Retinal pigment epithelial cell (primary cell): ENCODE measurements at regions not wholly inside any gene's neighbourhood (a gene's known extent, or its start where the extent isn't known, plus 50 kb on each side); places are given as distances from the start of the nearest gene placed in this dataset.

Experiments used
- DNase-seq: peaks from one replicate; pipeline ENCODE4 v3.0.0-alpha.2; 2010; ENCODE audit warnings: low read depth
- H3K4me3 ChIP-seq: 2 replicates; pipeline ENCODE4 v1.5.1; 2011; ENCODE audit warnings: mild to moderate bottlenecking, low read length, control low read depth, moderate library complexity
- TF ChIP-seq, protein P1 (sequence below): conservative IDR thresholded peaks from 2 replicates; pipeline ENCODE4 v1.5.1; 2011; ENCODE audit warnings: low read depth, low read length, control low read depth, inconsistent platforms

DNA sequence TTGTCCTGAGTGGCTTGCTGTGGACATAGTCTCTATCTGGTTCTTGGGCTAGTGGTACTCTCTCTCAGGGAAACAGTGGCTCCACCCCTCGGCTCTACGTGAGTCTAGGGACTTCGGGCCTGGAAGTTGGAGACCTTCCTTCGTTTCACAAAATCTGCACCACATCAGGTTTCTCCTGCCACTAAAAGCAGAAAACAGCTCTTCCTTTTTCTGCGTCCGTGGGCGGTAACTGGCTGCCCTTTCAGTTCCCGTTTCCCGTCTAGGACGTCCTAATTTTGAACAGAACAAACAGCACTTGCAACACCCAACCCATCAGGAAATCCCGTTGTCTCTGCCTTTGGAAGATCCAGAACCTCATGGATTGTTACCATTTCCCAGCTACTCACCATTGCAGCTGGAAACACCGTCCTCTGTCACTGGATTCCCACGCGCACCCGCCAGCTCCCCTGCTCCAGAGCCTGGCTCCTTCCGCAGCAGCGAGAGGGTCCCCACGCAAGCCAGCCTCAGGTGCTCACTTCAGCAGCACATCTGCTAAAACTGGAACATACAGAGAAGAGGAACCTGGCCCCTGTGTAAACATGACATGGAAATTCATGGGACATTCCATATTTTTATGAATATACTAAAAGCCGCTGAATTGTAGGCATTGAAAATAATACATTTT lies 311.4 kb upstream of the AKR1E2 start:
- TF ChIP-seq, protein P1, sequence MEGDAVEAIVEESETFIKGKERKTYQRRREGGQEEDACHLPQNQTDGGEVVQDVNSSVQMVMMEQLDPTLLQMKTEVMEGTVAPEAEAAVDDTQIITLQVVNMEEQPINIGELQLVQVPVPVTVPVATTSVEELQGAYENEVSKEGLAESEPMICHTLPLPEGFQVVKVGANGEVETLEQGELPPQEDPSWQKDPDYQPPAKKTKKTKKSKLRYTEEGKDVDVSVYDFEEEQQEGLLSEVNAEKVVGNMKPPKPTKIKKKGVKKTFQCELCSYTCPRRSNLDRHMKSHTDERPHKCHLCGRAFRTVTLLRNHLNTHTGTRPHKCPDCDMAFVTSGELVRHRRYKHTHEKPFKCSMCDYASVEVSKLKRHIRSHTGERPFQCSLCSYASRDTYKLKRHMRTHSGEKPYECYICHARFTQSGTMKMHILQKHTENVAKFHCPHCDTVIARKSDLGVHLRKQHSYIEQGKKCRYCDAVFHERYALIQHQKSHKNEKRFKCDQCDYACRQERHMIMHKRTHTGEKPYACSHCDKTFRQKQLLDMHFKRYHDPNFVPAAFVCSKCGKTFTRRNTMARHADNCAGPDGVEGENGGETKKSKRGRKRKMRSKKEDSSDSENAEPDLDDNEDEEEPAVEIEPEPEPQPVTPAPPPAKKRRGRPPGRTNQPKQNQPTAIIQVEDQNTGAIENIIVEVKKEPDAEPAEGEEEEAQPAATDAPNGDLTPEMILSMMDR, result no peak
- no peak for DNase-seq

DNA sequence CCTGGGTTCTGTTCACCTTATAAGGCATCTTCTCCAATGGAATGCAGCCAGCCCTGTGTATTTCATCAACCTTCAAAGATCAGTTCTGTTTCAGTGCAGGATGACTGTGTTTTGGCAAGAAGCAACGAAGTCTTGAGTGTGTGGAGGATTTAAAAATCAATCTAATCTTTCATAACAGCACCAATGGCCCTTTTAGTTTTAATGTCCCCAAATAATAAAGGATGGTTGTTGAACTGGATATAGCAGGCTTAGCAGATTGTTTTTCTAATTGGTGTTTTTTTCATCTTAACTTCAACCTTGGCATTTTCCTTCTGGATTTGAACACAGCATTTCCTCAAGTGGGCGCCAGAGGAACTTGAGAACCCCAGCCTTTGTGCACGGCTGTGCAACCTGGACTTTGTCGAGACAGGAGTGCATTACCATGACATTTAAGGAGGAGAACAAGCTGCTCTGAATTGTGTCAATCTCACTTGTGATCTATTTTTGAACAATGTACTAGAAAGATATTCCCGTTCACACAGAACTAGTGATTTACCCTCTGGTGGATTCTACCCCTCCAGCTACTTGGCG lies 313.3 kb upstream of the AKR1E2 start:
- DNase-seq, result no peak
- H3K4me3 ChIP-seq, result no peak overlapping the region
- TF ChIP-seq, protein P1, result peak; percentile 73

More for the DNA sequence above, 311.4 kb upstream of the AKR1E2 start:
- no peak overlapping the region for H3K4me3 ChIP-seq

DNA sequence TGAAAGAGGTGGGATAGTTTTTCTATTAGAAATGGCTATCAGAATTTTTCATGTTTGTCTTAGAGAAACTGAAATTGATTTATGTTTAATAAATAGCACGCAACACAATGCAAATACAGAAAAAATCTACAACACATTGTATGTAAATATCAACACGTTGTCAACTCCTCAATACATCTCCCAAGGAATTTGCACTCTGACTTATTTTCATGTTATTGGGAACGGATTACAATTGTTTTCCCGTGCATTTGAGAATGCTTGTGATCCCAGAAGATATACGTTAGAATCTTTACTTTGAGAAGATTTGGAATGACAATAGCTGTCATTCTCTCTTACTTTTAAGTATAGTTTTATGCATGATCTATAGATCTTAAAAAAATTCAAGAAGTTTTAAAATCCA lies 313.8 kb upstream of the AKR1E2 start:
- DNase-seq, result no peak
- TF ChIP-seq, protein P1, result no peak
- no peak overlapping the region for H3K4me3 ChIP-seq

DNA sequence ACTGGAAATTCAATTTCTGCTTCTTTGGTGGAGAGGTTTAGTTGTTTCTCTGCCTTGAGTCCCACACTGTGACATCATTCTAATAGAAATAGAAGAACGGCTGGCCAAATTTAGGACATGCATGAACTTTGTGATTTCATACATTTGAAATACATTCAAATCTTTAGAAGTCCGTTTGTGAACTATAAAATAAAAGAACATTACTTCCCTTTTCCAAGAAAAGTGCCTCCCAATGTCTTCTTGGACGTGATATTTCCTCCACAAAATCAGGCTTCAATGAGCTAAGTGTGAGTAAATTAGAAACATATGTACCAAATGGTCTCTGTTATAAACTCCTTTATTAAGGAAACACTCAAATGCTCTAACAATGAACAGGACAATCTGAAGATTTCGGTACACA lies 314.5 kb upstream of the AKR1E2 start:
- H3K4me3 ChIP-seq, result no peak overlapping the region
- TF ChIP-seq, protein P1, result no peak

DNA sequence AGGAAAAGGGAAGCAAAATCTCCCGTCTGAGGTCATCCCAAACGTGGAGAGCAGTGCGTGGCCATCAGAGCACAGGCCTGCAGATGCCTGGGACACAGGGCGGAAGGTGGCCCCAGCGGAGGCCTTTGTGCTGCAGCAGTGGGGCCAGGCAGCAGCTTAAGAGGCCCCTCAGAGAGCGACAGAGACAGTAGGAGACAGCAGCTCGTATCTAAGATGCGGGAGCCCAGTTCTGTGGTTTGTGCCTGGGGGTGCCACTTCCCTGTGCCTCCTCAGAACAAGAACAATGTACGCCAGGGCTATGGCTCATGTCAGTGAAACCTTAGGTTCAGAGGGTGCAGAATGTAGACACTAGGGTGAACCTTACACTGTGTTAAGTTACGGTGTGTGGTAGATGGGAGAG lies 316.6 kb upstream of the AKR1E2 start:
- TF ChIP-seq, protein P1, result no peak
- DNase-seq, result no peak
- H3K4me3 ChIP-seq, result no peak overlapping the region

More for the DNA sequence above, 314.5 kb upstream of the AKR1E2 start:
- no peak for DNase-seq

DNA sequence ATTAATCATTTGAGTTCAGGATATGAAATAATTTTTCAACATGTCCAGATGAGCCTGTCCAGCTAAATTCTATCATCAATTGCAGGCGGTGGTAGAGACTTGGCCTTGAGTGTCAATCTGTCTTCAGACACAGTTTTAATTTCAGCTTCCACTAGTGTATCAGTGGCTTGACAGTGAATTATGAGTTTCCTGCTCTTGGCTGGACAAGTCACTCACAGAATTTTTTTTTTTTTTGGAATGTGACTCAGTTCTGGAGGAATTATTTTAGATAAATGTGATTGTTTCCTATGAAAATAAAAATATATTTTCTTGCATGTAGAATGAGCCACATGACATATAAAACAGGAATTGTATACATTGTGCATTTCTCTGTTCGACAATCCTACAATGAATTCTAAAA lies 319.9 kb upstream of the AKR1E2 start:
- TF ChIP-seq, protein P1, result no peak
- DNase-seq, result no peak

DNA sequence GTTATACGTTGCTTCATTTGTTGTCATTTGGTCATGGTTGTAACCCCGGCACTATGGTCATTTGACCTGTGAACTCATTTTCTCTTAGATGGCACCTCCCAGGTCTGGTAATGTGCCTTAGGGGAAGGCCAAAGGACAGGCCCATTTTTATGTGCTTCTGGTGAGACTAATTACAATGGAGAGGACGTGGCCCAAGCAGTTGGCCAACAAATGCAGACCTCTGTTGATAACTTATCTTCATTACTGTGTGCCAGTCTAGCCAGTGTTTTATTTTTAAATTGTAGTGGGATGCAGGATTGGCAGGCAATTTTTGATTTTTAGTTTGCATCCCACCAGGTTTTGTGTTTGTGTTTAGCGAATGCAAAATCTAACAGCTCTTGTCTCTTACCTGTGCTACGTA lies 321.5 kb upstream of the AKR1E2 start:
- TF ChIP-seq, protein P1, result no peak
- no peak for DNase-seq
- H3K4me3 ChIP-seq, result no peak overlapping the region

More for the DNA sequence above, 319.9 kb upstream of the AKR1E2 start:
- H3K4me3 ChIP-seq, result no peak overlapping the region
